ENCODE measurements at regions not wholly inside any gene's neighbourhood (a gene's known extent, or its start where the extent isn't known, plus 50 kb on each side); places are given as distances from the start of the nearest gene placed in this dataset.

DNA sequence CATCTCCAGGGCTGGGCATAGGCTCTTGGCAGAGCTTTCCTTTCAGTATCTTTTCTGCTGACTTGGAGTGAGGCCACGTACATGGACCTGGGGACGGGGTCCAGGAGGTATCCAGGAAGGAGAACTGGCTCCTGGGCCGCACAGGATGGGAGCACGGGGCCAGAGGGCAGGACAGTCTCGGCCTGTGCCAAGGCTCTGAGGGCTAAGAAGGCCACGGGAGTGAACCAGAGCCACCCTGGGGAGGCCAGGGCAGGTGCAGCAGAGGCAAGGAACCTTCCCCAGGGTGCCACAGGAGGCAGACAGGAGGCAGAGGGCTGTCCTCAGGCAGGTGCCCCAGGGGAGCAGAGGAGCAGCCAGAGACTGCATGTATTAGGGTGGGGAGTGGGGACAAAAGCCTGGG lies 50.3 kb downstream of the PLXNA1 start:
- no peak for TF ChIP-seq EZH2 (IDR thresholded peaks at IDR 0.05; ENCODE audit: borderline replicate concordance, low read depth, low read length, poor library complexity, severe bottlenecking)
- TF ChIP-seq, protein P1, sequence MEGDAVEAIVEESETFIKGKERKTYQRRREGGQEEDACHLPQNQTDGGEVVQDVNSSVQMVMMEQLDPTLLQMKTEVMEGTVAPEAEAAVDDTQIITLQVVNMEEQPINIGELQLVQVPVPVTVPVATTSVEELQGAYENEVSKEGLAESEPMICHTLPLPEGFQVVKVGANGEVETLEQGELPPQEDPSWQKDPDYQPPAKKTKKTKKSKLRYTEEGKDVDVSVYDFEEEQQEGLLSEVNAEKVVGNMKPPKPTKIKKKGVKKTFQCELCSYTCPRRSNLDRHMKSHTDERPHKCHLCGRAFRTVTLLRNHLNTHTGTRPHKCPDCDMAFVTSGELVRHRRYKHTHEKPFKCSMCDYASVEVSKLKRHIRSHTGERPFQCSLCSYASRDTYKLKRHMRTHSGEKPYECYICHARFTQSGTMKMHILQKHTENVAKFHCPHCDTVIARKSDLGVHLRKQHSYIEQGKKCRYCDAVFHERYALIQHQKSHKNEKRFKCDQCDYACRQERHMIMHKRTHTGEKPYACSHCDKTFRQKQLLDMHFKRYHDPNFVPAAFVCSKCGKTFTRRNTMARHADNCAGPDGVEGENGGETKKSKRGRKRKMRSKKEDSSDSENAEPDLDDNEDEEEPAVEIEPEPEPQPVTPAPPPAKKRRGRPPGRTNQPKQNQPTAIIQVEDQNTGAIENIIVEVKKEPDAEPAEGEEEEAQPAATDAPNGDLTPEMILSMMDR (conservative IDR thresholded peaks at IDR 0.05; ENCODE audit: low read depth, low read length) = no peak
